Thoracic aorta (tissue), 2 donors: ENCODE measurements at regions not wholly inside any gene's neighbourhood (a gene's known extent, or its start where the extent isn't known, plus 50 kb on each side); places are given as distances from the start of the nearest gene placed in this dataset.

ENCODE experiments used
- ATAC-seq: fragments of 150-250 bp; one replicate; pipeline ENCODE4 v1.8.0; 2017; ENCODE audit warnings: low read depth; ENCODE audit not compliant: insufficient number of reproducible peaks, low FRiP score
- DNase-seq: peaks from one replicate; pipeline ENCODE4 v3.0.0-alpha.2; 2020; ENCODE audit warnings: low spot score
- H3K27ac ChIP-seq, 2 donors: fragments of 200-600 bp; sonication (generic); 1 replicate in 1 of 2; 2 replicates in 1 of 2; pipeline ENCODE4 v1.5.1; 2016; ENCODE audit warnings: mild to moderate bottlenecking in 2 of 2, moderate library complexity in 2 of 2
- H3K27me3 ChIP-seq: fragments of 200-600 bp; sonication (generic); replicated peaks from 2 replicates; pipeline ENCODE4 v1.6.0; 2016; ENCODE audit warnings: mild to moderate bottlenecking; ENCODE audit not compliant: insufficient read depth
- H3K36me3 ChIP-seq: fragments of 200-600 bp; sonication (generic); one replicate; pipeline ENCODE4 v1.5.1; 2016
- H3K4me1 ChIP-seq, 2 donors: fragments of 200-600 bp; sonication (generic); 1 replicate in 1 of 2; 2 replicates in 1 of 2; pipeline versions ENCODE4 v1.5.1 to v1.6.0; 2016; ENCODE audit warnings: low read depth in 2 of 2, mild to moderate bottlenecking in 1 of 2; ENCODE audit not compliant: control insufficient read depth in 1 of 2
- H3K4me3 ChIP-seq: fragments of 200-600 bp; sonication (generic); 2 replicates; pipeline ENCODE4 v1.5.1; 2016; ENCODE audit warnings: mild to moderate bottlenecking
- H3K9me3 ChIP-seq: fragments of 200-600 bp; sonication (generic); 2 replicates; pipeline ENCODE4 v1.5.1; 2016
- TF ChIP-seq, protein P1 (sequence below): fragments of 200-600 bp; sonication (generic); IDR thresholded peaks from one replicate; pipeline ENCODE4 v1.5.1; 2019; ENCODE audit warnings: antibody characterized with exemption

DNA sequence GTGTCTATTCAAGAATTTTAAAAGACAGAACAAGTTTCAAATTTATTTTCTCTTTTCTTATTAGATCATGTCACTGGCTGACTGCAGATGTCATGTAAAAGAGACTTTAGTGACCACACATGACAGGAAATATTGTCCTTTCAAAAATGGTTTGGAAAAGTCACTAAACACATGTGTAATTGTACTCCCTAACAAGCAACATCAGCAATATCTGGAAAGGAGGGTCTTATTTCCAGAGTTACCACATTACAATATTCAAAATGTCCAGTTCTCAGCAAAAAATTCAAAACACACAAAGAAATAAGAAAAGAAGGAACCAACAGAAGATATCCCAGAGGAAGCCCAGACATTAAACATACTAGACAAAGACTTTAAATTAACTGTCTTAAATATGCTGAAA is 197.1 kb downstream of the EN1 start:
- Histone ChIP-seq H3K9me3 (no peaks in the 10 kb centered on the region), H3K27ac (no peak overlapping the region), H3K4me3 (no peak overlapping the region), H3K36me3 (no peaks in the 10 kb centered on the region), H3K4me1 (no peaks in the 10 kb centered on the region), H3K27me3 (no peaks in the 10 kb centered on the region)
- ATAC-seq (no peak), DNase-seq (no peak)
- TF ChIP-seq, protein P1, sequence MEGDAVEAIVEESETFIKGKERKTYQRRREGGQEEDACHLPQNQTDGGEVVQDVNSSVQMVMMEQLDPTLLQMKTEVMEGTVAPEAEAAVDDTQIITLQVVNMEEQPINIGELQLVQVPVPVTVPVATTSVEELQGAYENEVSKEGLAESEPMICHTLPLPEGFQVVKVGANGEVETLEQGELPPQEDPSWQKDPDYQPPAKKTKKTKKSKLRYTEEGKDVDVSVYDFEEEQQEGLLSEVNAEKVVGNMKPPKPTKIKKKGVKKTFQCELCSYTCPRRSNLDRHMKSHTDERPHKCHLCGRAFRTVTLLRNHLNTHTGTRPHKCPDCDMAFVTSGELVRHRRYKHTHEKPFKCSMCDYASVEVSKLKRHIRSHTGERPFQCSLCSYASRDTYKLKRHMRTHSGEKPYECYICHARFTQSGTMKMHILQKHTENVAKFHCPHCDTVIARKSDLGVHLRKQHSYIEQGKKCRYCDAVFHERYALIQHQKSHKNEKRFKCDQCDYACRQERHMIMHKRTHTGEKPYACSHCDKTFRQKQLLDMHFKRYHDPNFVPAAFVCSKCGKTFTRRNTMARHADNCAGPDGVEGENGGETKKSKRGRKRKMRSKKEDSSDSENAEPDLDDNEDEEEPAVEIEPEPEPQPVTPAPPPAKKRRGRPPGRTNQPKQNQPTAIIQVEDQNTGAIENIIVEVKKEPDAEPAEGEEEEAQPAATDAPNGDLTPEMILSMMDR, result no peak

- Histone ChIP-seq H3K27me3 (no peaks in the 10 kb centered on the region), H3K9me3 (no peaks in the 10 kb centered on the region), H3K4me3 (no peak overlapping the region), H3K4me1 (no peaks in the 10 kb centered on the region), H3K36me3 (no peaks in the 10 kb centered on the region), H3K27ac (no peak overlapping the region)
- ATAC-seq (no peak), DNase-seq (no peak)
- TF ChIP-seq, protein P1, result no peak
Measured at GRCh38 chr2:118645876-118646275, 201.6 kb downstream of the EN1 start.

- H3K4me1 ChIP-seq, result no peaks in the 10 kb centered on the region
- no peak overlapping the region for H3K4me3 ChIP-seq
- H3K27me3 ChIP-seq, result no peaks in the 10 kb centered on the region
- H3K9me3 ChIP-seq, result no peaks in the 10 kb centered on the region
- no peaks in the 10 kb centered on the region for H3K36me3 ChIP-seq
- H3K27ac ChIP-seq, result no peak overlapping the region
- TF ChIP-seq, protein P1, result no peak
- ATAC-seq (no peak), DNase-seq (no peak)
Measured at GRCh38 chr2:118644190-118644589, 203.3 kb downstream of the EN1 start.

- TF ChIP-seq, protein P1, result no peak
Measured at GRCh38 chr2:118643294-118643693, 204.2 kb downstream of the EN1 start.

GRCh38 chr2:118642501-118642900 is 204.9 kb downstream of the EN1 start:
- TF ChIP-seq, protein P1, result no peak
- Histone ChIP-seq H3K27ac (no peak overlapping the region), H3K4me1 (no peaks in the 10 kb centered on the region), H3K36me3 (no peaks in the 10 kb centered on the region), H3K9me3 (no peaks in the 10 kb centered on the region), H3K4me3 (no peak overlapping the region), H3K27me3 (no peaks in the 10 kb centered on the region)
- no peak for ATAC-seq
- no peak for DNase-seq

More at GRCh38 chr2:118643294-118643693, 204.2 kb downstream of the EN1 start:
- no peaks in the 10 kb centered on the region for H3K36me3 ChIP-seq
- ATAC-seq (no peak), DNase-seq (no peak)
- no peak overlapping the region for H3K27ac ChIP-seq
- H3K9me3 ChIP-seq, result no peaks in the 10 kb centered on the region
- H3K4me1 ChIP-seq, result no peaks in the 10 kb centered on the region
- no peaks in the 10 kb centered on the region for H3K27me3 ChIP-seq
- no peak overlapping the region for H3K4me3 ChIP-seq
